Activated naive CD4-positive, alpha-beta T cell treated with anti-CD3 and anti-CD28 coated beads, Interleukin-2, amount 50 U/mL, for 72 hours (primary cell): ENCODE measurements at regions not wholly inside any gene's neighbourhood (a gene's known extent, or its start where the extent isn't known, plus 50 kb on each side); places are given as distances from the start of the nearest gene placed in this dataset.
"Not testable (repeated sequence)": the region's sequence is repeated elsewhere in the genome, so short reads cannot be mapped to it uniquely, and the experiment has no call there.

Experiments used
- ATAC-seq, 2 donors: fragments of 150-1000 bp; cut with Tn5 transposase; 2 replicates each; pipeline ENCODE4 v1.10.0; 2021; ENCODE audit warnings: mild to moderate bottlenecking in 2 of 2, moderate library complexity in 2 of 2
- DNase-seq, 2 donors: peaks; one replicate each; pipeline ENCODE4 v3.0.0; 2021 to 2022; ENCODE audit warnings: low spot score in 2 of 2
- H3K27ac Mint-ChIP-seq, 2 donors: one replicate each; pipeline ENCODE4 v1.8.0; 2022; ENCODE audit warnings: mild to moderate bottlenecking in 2 of 2, mixed read lengths in 2 of 2
- H3K36me3 Mint-ChIP-seq, 2 donors: one replicate each; pipeline ENCODE4 v1.8.0; 2022; ENCODE audit warnings: mixed read lengths in 2 of 2
- H3K9me3 Mint-ChIP-seq, 2 donors: one replicate each; pipeline ENCODE4 v1.8.0; 2022; ENCODE audit warnings: mixed read lengths in 2 of 2

- ATAC-seq, result no peak
- no peak for DNase-seq
- no peak overlapping the region for H3K27ac Mint-ChIP-seq
- H3K36me3 Mint-ChIP-seq, result no peaks in the 10 kb centered on the region
- no peaks in the 10 kb centered on the region for H3K9me3 Mint-ChIP-seq
Measured at GRCh38 chr1:213423605-213424004, 372.6 kb downstream of the RPS6KC1 start.

- DNase-seq (no peak), ATAC-seq (no peak)
- Mint-ChIP-seq H3K9me3 (no peaks in the 10 kb centered on the region), H3K27ac (no peak overlapping the region), H3K36me3 (no peaks in the 10 kb centered on the region)
Measured at GRCh38 chr1:213425376-213426030, 374.5 kb downstream of the RPS6KC1 start.

GRCh38 chr1:213429642-213430041, 378.6 kb downstream of the RPS6KC1 start:
- Mint-ChIP-seq H3K9me3 (no peaks in the 10 kb centered on the region), H3K27ac (no peak overlapping the region), H3K36me3 (no peaks in the 10 kb centered on the region)
- no peak for ATAC-seq
- DNase-seq, result no peak

- DNase-seq (no peak), ATAC-seq (no peak)
- Mint-ChIP-seq H3K9me3 (peaks cover 0 to 7% of the 10 kb centered on the region in 2 donors), H3K36me3 (no peaks in the 10 kb centered on the region), H3K27ac (no peak overlapping the region)
Measured at GRCh38 chr1:213435715-213436114, 384.7 kb downstream of the RPS6KC1 start.

- Mint-ChIP-seq H3K9me3 (peaks cover 0 to 7% of the 10 kb centered on the region in 2 donors), H3K27ac (no peak overlapping the region), H3K36me3 (no peaks in the 10 kb centered on the region)
- no peak for DNase-seq
- peak in 1 of 2 donors; percentile 43 for ATAC-seq
Measured at GRCh38 chr1:213438339-213438738, 387.3 kb downstream of the RPS6KC1 start.

- DNase-seq (no peak), ATAC-seq (no peak)
- H3K9me3 Mint-ChIP-seq, result peaks cover 0 to 7% of the 10 kb centered on the region in 2 donors
- no peak overlapping the region for H3K27ac Mint-ChIP-seq
- no peaks in the 10 kb centered on the region for H3K36me3 Mint-ChIP-seq
Measured at GRCh38 chr1:213439703-213440102, 388.7 kb downstream of the RPS6KC1 start.

GRCh38 chr1:213440766-213441165, 389.7 kb downstream of the RPS6KC1 start:
- DNase-seq (no peak), ATAC-seq (no peak)
- no peaks in the 10 kb centered on the region for H3K36me3 Mint-ChIP-seq
- peaks cover 0 to 7% of the 10 kb centered on the region in 2 donors for H3K9me3 Mint-ChIP-seq
- no peak overlapping the region for H3K27ac Mint-ChIP-seq

GRCh38 chr1:213443415-213443814, 392.4 kb downstream of the RPS6KC1 start:
- no peak for ATAC-seq
- Mint-ChIP-seq H3K36me3 (no peaks in the 10 kb centered on the region), H3K27ac (no peak overlapping the region), H3K9me3 (peaks cover 0 to 7% of the 10 kb centered on the region in 2 donors)
- no peak for DNase-seq

GRCh38 chr1:213444224-213444623, 393.2 kb downstream of the RPS6KC1 start:
- no peak overlapping the region for H3K27ac Mint-ChIP-seq
- H3K36me3 Mint-ChIP-seq, result no peaks in the 10 kb centered on the region
- H3K9me3 Mint-ChIP-seq, result peaks cover 0 to 6% of the 10 kb centered on the region in 2 donors
- no peak for DNase-seq
- ATAC-seq, result peak in 1 of 2 donors; percentile 84

- Mint-ChIP-seq H3K27ac (no peak overlapping the region), H3K36me3 (no peaks in the 10 kb centered on the region), H3K9me3 (no peaks in the 10 kb centered on the region)
- no peak for DNase-seq
- peak in 1 of 2 donors; percentile 56 for ATAC-seq
Measured at GRCh38 chr1:213446496-213446895, 395.5 kb downstream of the RPS6KC1 start.

- H3K36me3 Mint-ChIP-seq, result no peaks in the 10 kb centered on the region
- DNase-seq, result no peak
- H3K9me3 Mint-ChIP-seq, result no peaks in the 10 kb centered on the region
- no peak for ATAC-seq
- no peak overlapping the region for H3K27ac Mint-ChIP-seq
Measured at GRCh38 chr1:213448360-213448759, 397.3 kb downstream of the RPS6KC1 start.

GRCh38 chr1:213448776-213449175, 397.7 kb downstream of the RPS6KC1 start:
- no peaks in the 10 kb centered on the region for H3K36me3 Mint-ChIP-seq
- ATAC-seq, result no peak

GRCh38 chr1:213452501-213452900, 401.5 kb downstream of the RPS6KC1 start:
- no peak for ATAC-seq
- no peak overlapping the region for H3K27ac Mint-ChIP-seq
- no peaks in the 10 kb centered on the region for H3K9me3 Mint-ChIP-seq
- no peak for DNase-seq
- H3K36me3 Mint-ChIP-seq, result no peaks in the 10 kb centered on the region

More at GRCh38 chr1:213448776-213449175, 397.7 kb downstream of the RPS6KC1 start:
- no peak for DNase-seq
- Mint-ChIP-seq H3K9me3 (no peaks in the 10 kb centered on the region), H3K27ac (no peak overlapping the region)

- Mint-ChIP-seq H3K36me3 (peaks cover 0 to 6% of the 10 kb centered on the region in 2 donors), H3K27ac (no peak overlapping the region), H3K9me3 (peaks cover 5 to 6% of the 10 kb centered on the region in 2 donors)
- ATAC-seq (no peak), DNase-seq (no peak)
Measured at GRCh38 chr1:213457186-213457585, 406.1 kb downstream of the RPS6KC1 start.

GRCh38 chr1:213457733-213458132, 406.7 kb downstream of the RPS6KC1 start:
- DNase-seq, result no peak
- Mint-ChIP-seq H3K36me3 (peaks cover 0 to 6% of the 10 kb centered on the region in 2 donors), H3K9me3 (peaks cover 5 to 6% of the 10 kb centered on the region in 2 donors), H3K27ac (no peak overlapping the region)
- no peak for ATAC-seq

- not testable (repeated sequence) for DNase-seq, ATAC-seq, H3K27ac Mint-ChIP-seq, H3K9me3 Mint-ChIP-seq, H3K36me3 Mint-ChIP-seq
Measured at GRCh38 chr1:213462374-213462773, 411.3 kb downstream of the RPS6KC1 start.

GRCh38 chr1:213464786-213465460, 413.9 kb downstream of the RPS6KC1 start:
- no peak overlapping the region for H3K27ac Mint-ChIP-seq
- DNase-seq, result no peak
- H3K36me3 Mint-ChIP-seq, result peaks cover 0 to 1% of the 10 kb centered on the region in 2 donors
- peak in 1 of 2 donors; percentile 44 for ATAC-seq
- H3K9me3 Mint-ChIP-seq, result peaks cover 0 to under 1% of the 10 kb centered on the region in 2 donors

GRCh38 chr1:213466541-213466940, 415.5 kb downstream of the RPS6KC1 start:
- Mint-ChIP-seq H3K27ac (no peak overlapping the region), H3K36me3 (no peaks in the 10 kb centered on the region), H3K9me3 (no peaks in the 10 kb centered on the region)
- DNase-seq (no peak), ATAC-seq (no peak)
